ENCODE measurements at regions not wholly inside any gene's neighbourhood (a gene's known extent, or its start where the extent isn't known, plus 50 kb on each side); places are given as distances from the start of the nearest gene placed in this dataset.
"Not testable (repeated sequence)": the region's sequence is repeated elsewhere in the genome, so short reads cannot be mapped to it uniquely, and the experiment has no call there.

DNA sequence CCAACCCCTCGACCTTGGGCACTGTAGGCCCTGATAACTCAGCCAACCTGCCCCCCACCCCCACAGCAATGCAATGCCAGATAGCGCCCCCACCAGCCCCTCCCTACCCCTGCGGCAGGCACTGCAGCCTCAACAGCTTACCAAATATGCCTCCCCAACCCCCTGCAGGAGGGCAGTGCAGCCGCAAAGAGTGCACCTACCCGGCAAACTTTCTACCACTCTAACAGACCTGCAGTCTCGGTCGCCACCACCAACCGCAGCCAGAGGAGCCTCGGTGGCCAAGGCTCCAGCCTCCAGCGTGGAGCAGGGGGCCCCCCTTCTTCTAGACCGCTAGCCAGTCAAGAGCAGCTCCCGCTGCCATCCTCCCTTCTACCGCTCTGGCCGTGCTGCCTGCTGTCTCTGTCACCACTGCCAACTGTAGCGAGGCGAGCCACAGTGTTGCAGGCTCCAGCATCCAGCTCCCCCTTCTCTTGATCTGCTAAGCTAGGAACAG, 67.7 kb upstream of the THOC3 start:
- 91 to 94% methylated on average over 13 to 16 of the region's 16 CpGs for WGBS, 2 donors
- H3K36me3 ChIP-seq (ENCODE audit: control insufficient read depth in 1 of 2, insufficient read depth in 2 of 2, low read length in 1 of 2); H3K9me3 ChIP-seq (ENCODE audit: control insufficient read depth, low read length); ATAC-seq (ENCODE audit: low FRiP score); DNase-seq; H3K4me3 ChIP-seq (ENCODE audit: low read length in 2 of 2); H3K27ac ChIP-seq (ENCODE audit: low read depth in 1 of 2, low read length in 2 of 2); H3K4me1 ChIP-seq (ENCODE audit: control insufficient read depth in 1 of 2, insufficient read depth in 2 of 2, low read length in 2 of 2); H3K27me3 ChIP-seq (ENCODE audit: control insufficient read depth in 1 of 2, insufficient read depth in 2 of 2, low read length in 1 of 2); intact Hi-C loops (cut with DNase I): not testable (repeated sequence)

DNA sequence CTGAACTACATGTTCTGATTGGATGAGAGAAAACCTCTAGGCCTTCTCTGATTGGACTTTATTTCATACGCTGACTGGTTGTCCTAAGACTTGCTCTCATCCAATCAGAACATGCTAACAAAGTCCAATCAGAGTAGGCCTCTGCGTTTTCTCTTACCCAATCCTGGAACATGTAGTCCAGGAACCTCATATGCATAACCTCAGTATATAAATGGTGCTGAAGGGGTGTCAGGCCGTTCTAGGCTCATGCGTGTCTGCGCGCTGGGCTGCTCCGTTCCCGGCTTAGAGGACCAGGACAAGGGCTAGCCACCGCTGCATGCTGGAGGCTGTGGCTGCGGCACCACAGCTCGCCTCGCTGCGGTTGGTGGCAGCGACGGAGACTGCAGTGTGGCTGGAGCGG, 68.3 kb upstream of the THOC3 start:
- H3K9me3 ChIP-seq (ENCODE audit: control insufficient read depth, low read length); DNase-seq; ATAC-seq (ENCODE audit: low FRiP score); H3K4me1 ChIP-seq (ENCODE audit: control insufficient read depth in 1 of 2, insufficient read depth in 2 of 2, low read length in 2 of 2); intact Hi-C loops (cut with DNase I); H3K4me3 ChIP-seq (ENCODE audit: low read length in 2 of 2); H3K27ac ChIP-seq (ENCODE audit: low read depth in 1 of 2, low read length in 2 of 2); H3K27me3 ChIP-seq (ENCODE audit: control insufficient read depth in 1 of 2, insufficient read depth in 2 of 2, low read length in 1 of 2); H3K36me3 ChIP-seq (ENCODE audit: control insufficient read depth in 1 of 2, insufficient read depth in 2 of 2, low read length in 1 of 2): not testable (repeated sequence)
- 71 to 86% methylated on average over 8 to 12 of the region's 16 CpGs for WGBS, 2 donors

- H3K4me1 ChIP-seq (ENCODE audit: control insufficient read depth in 1 of 2, insufficient read depth in 2 of 2, low read length in 2 of 2); H3K27ac ChIP-seq (ENCODE audit: low read depth in 1 of 2, low read length in 2 of 2); intact Hi-C loops (cut with DNase I); H3K4me3 ChIP-seq (ENCODE audit: low read length in 2 of 2); H3K9me3 ChIP-seq (ENCODE audit: control insufficient read depth, low read length); H3K36me3 ChIP-seq (ENCODE audit: control insufficient read depth in 1 of 2, insufficient read depth in 2 of 2, low read length in 1 of 2); ATAC-seq (ENCODE audit: low FRiP score); DNase-seq; H3K27me3 ChIP-seq (ENCODE audit: control insufficient read depth in 1 of 2, insufficient read depth in 2 of 2, low read length in 1 of 2): not testable (repeated sequence)
- 78 to 79% methylated on average over 5 of the region's 5 CpGs for WGBS, 2 donors
These were observed 69.1 kb upstream of the THOC3 start for GRCh38 chr5:176037190-176037589.

DNA sequence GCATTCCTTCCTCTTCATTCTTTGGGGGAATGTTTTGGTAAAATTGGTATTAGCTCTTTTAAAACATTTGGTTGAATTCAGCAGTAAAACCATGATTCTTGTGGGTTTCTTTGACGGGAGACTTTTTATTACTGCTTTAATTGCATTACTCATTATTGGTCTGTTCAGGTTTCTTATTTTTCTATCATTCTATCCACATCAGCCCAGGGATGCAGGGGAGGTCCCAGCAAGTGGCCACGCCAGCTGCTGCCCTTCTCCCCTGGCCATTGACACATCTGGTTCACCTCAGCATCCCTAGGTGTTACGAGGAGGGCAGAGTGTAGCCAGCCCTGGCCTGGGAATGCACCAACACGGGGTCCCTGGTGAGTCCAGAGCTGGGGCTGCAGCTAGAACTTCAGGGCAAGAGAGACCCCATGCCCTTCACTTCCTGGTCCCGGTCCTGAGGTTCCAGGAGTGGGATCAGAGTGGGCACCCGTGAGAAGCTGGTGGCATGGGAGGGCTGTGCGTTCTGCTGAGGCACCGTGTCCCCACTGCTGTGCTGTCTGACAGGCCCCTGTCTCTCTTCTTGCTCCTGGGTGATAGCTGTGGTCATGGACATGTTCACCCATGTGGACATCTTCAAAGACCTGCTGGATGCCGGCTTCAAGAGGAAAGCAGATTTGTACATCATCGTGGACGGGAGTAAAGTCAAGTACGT, 72.1 kb upstream of the THOC3 start:
- H3K4me1 ChIP-seq (ENCODE audit: control insufficient read depth in 1 of 2, insufficient read depth in 2 of 2, low read length in 2 of 2); H3K4me3 ChIP-seq (ENCODE audit: low read length in 2 of 2); H3K27me3 ChIP-seq (ENCODE audit: control insufficient read depth in 1 of 2, insufficient read depth in 2 of 2, low read length in 1 of 2); DNase-seq; H3K27ac ChIP-seq (ENCODE audit: low read depth in 1 of 2, low read length in 2 of 2); intact Hi-C loops (cut with DNase I); ATAC-seq (ENCODE audit: low FRiP score); H3K9me3 ChIP-seq (ENCODE audit: control insufficient read depth, low read length); H3K36me3 ChIP-seq (ENCODE audit: control insufficient read depth in 1 of 2, insufficient read depth in 2 of 2, low read length in 1 of 2): not testable (repeated sequence)
- 83% methylated on average over 12 of the region's 12 CpGs for WGBS, 2 donors

GRCh38 chr5:176041248-176041994, 73.3 kb upstream of the THOC3 start:
- ATAC-seq (ENCODE audit: low FRiP score); H3K4me3 ChIP-seq (ENCODE audit: low read length in 2 of 2); intact Hi-C loops (cut with DNase I); DNase-seq; H3K27ac ChIP-seq (ENCODE audit: low read depth in 1 of 2, low read length in 2 of 2); H3K36me3 ChIP-seq (ENCODE audit: control insufficient read depth in 1 of 2, insufficient read depth in 2 of 2, low read length in 1 of 2); H3K27me3 ChIP-seq (ENCODE audit: control insufficient read depth in 1 of 2, insufficient read depth in 2 of 2, low read length in 1 of 2); H3K4me1 ChIP-seq (ENCODE audit: control insufficient read depth in 1 of 2, insufficient read depth in 2 of 2, low read length in 2 of 2); H3K9me3 ChIP-seq (ENCODE audit: control insufficient read depth, low read length): not testable (repeated sequence)
- WGBS, 2 donors, result 86 to 92% methylated on average over 14 to 15 of the region's 15 CpGs

GRCh38 chr5:176042020-176042658, 74.0 kb upstream of the THOC3 start:
- ATAC-seq (ENCODE audit: low FRiP score); H3K27ac ChIP-seq (ENCODE audit: low read depth in 1 of 2, low read length in 2 of 2); H3K9me3 ChIP-seq (ENCODE audit: control insufficient read depth, low read length); H3K4me3 ChIP-seq (ENCODE audit: low read length in 2 of 2); intact Hi-C loops (cut with DNase I); H3K36me3 ChIP-seq (ENCODE audit: control insufficient read depth in 1 of 2, insufficient read depth in 2 of 2, low read length in 1 of 2); DNase-seq; H3K27me3 ChIP-seq (ENCODE audit: control insufficient read depth in 1 of 2, insufficient read depth in 2 of 2, low read length in 1 of 2); H3K4me1 ChIP-seq (ENCODE audit: control insufficient read depth in 1 of 2, insufficient read depth in 2 of 2, low read length in 2 of 2): not testable (repeated sequence)
- 70 to 76% methylated on average over 6 of the region's 6 CpGs for WGBS, 2 donors

GRCh38 chr5:176043252-176043829, 75.2 kb upstream of the THOC3 start:
- WGBS, 2 donors, result 85 to 86% methylated on average over 6 to 7 of the region's 7 CpGs
- H3K27me3 ChIP-seq (ENCODE audit: control insufficient read depth in 1 of 2, insufficient read depth in 2 of 2, low read length in 1 of 2); H3K36me3 ChIP-seq (ENCODE audit: control insufficient read depth in 1 of 2, insufficient read depth in 2 of 2, low read length in 1 of 2); H3K4me3 ChIP-seq (ENCODE audit: low read length in 2 of 2); intact Hi-C loops (cut with DNase I); H3K4me1 ChIP-seq (ENCODE audit: control insufficient read depth in 1 of 2, insufficient read depth in 2 of 2, low read length in 2 of 2); H3K27ac ChIP-seq (ENCODE audit: low read depth in 1 of 2, low read length in 2 of 2); DNase-seq; ATAC-seq (ENCODE audit: low FRiP score); H3K9me3 ChIP-seq (ENCODE audit: control insufficient read depth, low read length): not testable (repeated sequence)

DNA sequence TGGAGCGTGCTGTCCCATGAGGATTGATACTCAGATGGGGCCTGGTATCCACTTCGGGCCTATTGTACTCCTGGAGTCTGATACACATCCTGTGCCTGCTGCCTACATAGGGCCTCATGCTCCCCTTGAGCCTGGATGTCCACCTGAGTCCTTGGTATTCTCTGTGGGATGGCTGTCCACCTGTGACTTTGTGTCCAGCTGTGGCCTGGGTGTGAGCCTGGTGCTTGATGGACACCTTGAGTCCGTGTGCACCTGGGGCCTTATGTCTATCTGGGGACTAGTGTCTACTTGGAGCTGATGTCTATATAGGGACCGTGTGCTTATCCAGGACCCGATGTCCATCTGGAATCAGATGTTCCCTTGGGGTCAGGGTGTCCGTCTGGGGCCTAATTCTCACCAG, 75.9 kb upstream of the THOC3 start:
- intact Hi-C loops (cut with DNase I); H3K36me3 ChIP-seq (ENCODE audit: control insufficient read depth in 1 of 2, insufficient read depth in 2 of 2, low read length in 1 of 2); DNase-seq; H3K4me1 ChIP-seq (ENCODE audit: control insufficient read depth in 1 of 2, insufficient read depth in 2 of 2, low read length in 2 of 2); H3K27ac ChIP-seq (ENCODE audit: low read depth in 1 of 2, low read length in 2 of 2); H3K27me3 ChIP-seq (ENCODE audit: control insufficient read depth in 1 of 2, insufficient read depth in 2 of 2, low read length in 1 of 2); H3K4me3 ChIP-seq (ENCODE audit: low read length in 2 of 2); ATAC-seq (ENCODE audit: low FRiP score); H3K9me3 ChIP-seq (ENCODE audit: control insufficient read depth, low read length): not testable (repeated sequence)
- WGBS, 2 donors, result 91% methylated on average over 5 to 6 of the region's 6 CpGs
